Small intestine (tissue), 7 donors: ENCODE measurements at regions not wholly inside any gene's neighbourhood (a gene's known extent, or its start where the extent isn't known, plus 50 kb on each side); places are given as distances from the start of the nearest gene placed in this dataset.
A peak's percentile ranks its signal among the peaks of the same experiment; 100 is the strongest.

Source experiments
- DNase-seq, 2 donors: peaks; one replicate each; pipeline versions ENCODE4 v3.0.0 to v3.0.0-alpha.2; 2013
- FAIRE-seq: peaks from 2 replicates; lab custom pipeline; 2012; peaks lifted over from hg19 to GRCh38; lab: Jason Lieb, UNC
- H3K27ac ChIP-seq, 3 donors: one replicate each; pipeline ENCODE4 v1.5.1; 2013; ENCODE audit warnings: low read length in 2 of 3, mild to moderate bottlenecking in 2 of 3, control low read depth in 1 of 3, inconsistent platforms in 1 of 3, low read depth in 1 of 3, moderate library complexity in 1 of 3
- H3K27me3 ChIP-seq, 3 donors: one replicate each; pipeline ENCODE4 v1.6.1; 2013; ENCODE audit warnings: low read length in 3 of 3, inconsistent platforms in 1 of 3; ENCODE audit not compliant: control insufficient read depth in 3 of 3, insufficient read depth in 3 of 3
- H3K36me3 ChIP-seq, 3 donors: one replicate each; pipeline ENCODE4 v1.6.1; 2013; ENCODE audit warnings: low read length in 3 of 3, inconsistent platforms in 1 of 3, low read depth in 1 of 3, mild to moderate bottlenecking in 1 of 3, moderate library complexity in 1 of 3; ENCODE audit not compliant: control insufficient read depth in 3 of 3, insufficient read depth in 2 of 3
- H3K4me1 ChIP-seq, 3 donors: one replicate each; pipeline ENCODE4 v1.6.1; 2013; ENCODE audit warnings: low read length in 2 of 3, inconsistent platforms in 1 of 3, low read depth in 1 of 3, mild to moderate bottlenecking in 1 of 3, moderate library complexity in 1 of 3; ENCODE audit not compliant: control insufficient read depth in 3 of 3, insufficient read depth in 2 of 3
- H3K4me3 ChIP-seq, 3 donors: one replicate each; pipeline ENCODE4 v1.5.1; 2013; ENCODE audit warnings: low read length in 3 of 3, control low read depth in 1 of 3, inconsistent platforms in 1 of 3, low read depth in 1 of 3, mild to moderate bottlenecking in 1 of 3, moderate library complexity in 1 of 3
- H3K9me3 ChIP-seq, 2 donors: one replicate each; pipeline ENCODE4 v1.6.1; 2013; ENCODE audit warnings: low read depth in 1 of 2, low read length in 1 of 2; ENCODE audit not compliant: control insufficient read depth in 2 of 2, insufficient read depth in 1 of 2
- WGBS, 3 donors: extraction: QIAGEN DNeasy Blood & Tissue Kit; methylation state at CpG; one replicate each; pipeline ENCODE4 v1.1.7; 2013; 5-methylcytosine and 5-hydroxymethylcytosine counted together
- donor health status: healthy with polysubstance abuse.
- donor health status: control.
- donor health status: control.
- donor health status: Bipolar disorder and iron deficiency.
- donor health status: healthy.

- Histone ChIP-seq H3K9me3 (no peaks in the 10 kb centered on the region), H3K4me1 (no peaks in the 10 kb centered on the region), H3K27me3 (no peaks in the 10 kb centered on the region), H3K36me3 (no peaks in the 10 kb centered on the region), H3K4me3 (no peak overlapping the region), H3K27ac (no peak overlapping the region)
- DNase-seq, result no peak
- FAIRE-seq, result no peak
These were observed 401.1 kb downstream of the PCDH18 start for GRCh38 chr4:137131201-137131600.

GRCh38 chr4:137129845-137130244, 402.4 kb downstream of the PCDH18 start:
- 81 to 87% (median 84%) methylated on average over 1 of the region's 1 CpG for WGBS, 3 donors
- H3K27me3 ChIP-seq, result no peaks in the 10 kb centered on the region
- no peak overlapping the region for H3K27ac ChIP-seq
- no peak overlapping the region for H3K4me3 ChIP-seq
- no peaks in the 10 kb centered on the region for H3K9me3 ChIP-seq
- no peaks in the 10 kb centered on the region for H3K4me1 ChIP-seq
- DNase-seq (no peak), FAIRE-seq (no peak)
- H3K36me3 ChIP-seq, result no peaks in the 10 kb centered on the region

- no peaks in the 10 kb centered on the region for H3K27me3 ChIP-seq
- no peak overlapping the region for H3K4me3 ChIP-seq
- H3K36me3 ChIP-seq, result no peaks in the 10 kb centered on the region
- H3K9me3 ChIP-seq, result no peaks in the 10 kb centered on the region
- no peaks in the 10 kb centered on the region for H3K4me1 ChIP-seq
- H3K27ac ChIP-seq, result no peak overlapping the region
- FAIRE-seq (no peak), DNase-seq (no peak)
- 63 to 77% (median 73%) methylated on average over 3 of the region's 3 CpGs for WGBS, 3 donors
These were observed 402.9 kb downstream of the PCDH18 start for GRCh38 chr4:137129441-137129840.

- Histone ChIP-seq H3K4me1 (no peaks in the 10 kb centered on the region), H3K27ac (no peak overlapping the region), H3K27me3 (no peaks in the 10 kb centered on the region), H3K9me3 (no peaks in the 10 kb centered on the region), H3K4me3 (peak overlapping the region in 1 of 3 donors; percentile 13), H3K36me3 (no peaks in the 10 kb centered on the region)
- FAIRE-seq, result no peak
- no peak for DNase-seq
- 41 to 44% (median 43%) methylated on average over 3 of the region's 3 CpGs for WGBS, 3 donors
These were observed 407.3 kb downstream of the PCDH18 start for GRCh38 chr4:137125011-137125410.

GRCh38 chr4:137124278-137124932, 407.9 kb downstream of the PCDH18 start:
- 51 to 63% (median 55%) methylated on average over 5 of the region's 5 CpGs for WGBS, 3 donors
- H3K4me1 ChIP-seq, result no peaks in the 10 kb centered on the region
- H3K9me3 ChIP-seq, result no peaks in the 10 kb centered on the region
- H3K27me3 ChIP-seq, result no peaks in the 10 kb centered on the region
- no peak overlapping the region for H3K27ac ChIP-seq
- DNase-seq (peak; percentile 18 to 21), FAIRE-seq (no peak)
- peak overlapping the region in 1 of 3 donors; percentile 13 for H3K4me3 ChIP-seq
- no peaks in the 10 kb centered on the region for H3K36me3 ChIP-seq

GRCh38 chr4:137122876-137123275, 409.4 kb downstream of the PCDH18 start:
- Histone ChIP-seq H3K36me3 (no peaks in the 10 kb centered on the region), H3K4me1 (no peaks in the 10 kb centered on the region), H3K9me3 (no peaks in the 10 kb centered on the region), H3K4me3 (no peak overlapping the region), H3K27me3 (no peaks in the 10 kb centered on the region), H3K27ac (no peak overlapping the region)
- FAIRE-seq (no peak), DNase-seq (no peak)
- WGBS, 3 donors, result 85 to 96% (median 88%) methylated on average over 2 of the region's 2 CpGs

- Histone ChIP-seq H3K4me3 (no peak overlapping the region), H3K27ac (no peak overlapping the region), H3K9me3 (no peaks in the 10 kb centered on the region), H3K4me1 (no peaks in the 10 kb centered on the region), H3K27me3 (no peaks in the 10 kb centered on the region), H3K36me3 (no peaks in the 10 kb centered on the region)
- DNase-seq, result no peak
- 79 to 89% (median 88%) methylated on average over 3 of the region's 3 CpGs for WGBS, 3 donors
- FAIRE-seq, result no peak
These were observed 416.1 kb downstream of the PCDH18 start for GRCh38 chr4:137116144-137116543.

GRCh38 chr4:137106733-137107132, 425.6 kb downstream of the PCDH18 start:
- WGBS, 3 donors, result 58 to 73% (median 72%) methylated on average over 4 of the region's 4 CpGs
- DNase-seq (no peak), FAIRE-seq (no peak)
- Histone ChIP-seq H3K27me3 (no peaks in the 10 kb centered on the region), H3K27ac (no peak overlapping the region), H3K36me3 (no peaks in the 10 kb centered on the region), H3K4me1 (no peaks in the 10 kb centered on the region), H3K9me3 (no peaks in the 10 kb centered on the region), H3K4me3 (no peak overlapping the region)

GRCh38 chr4:137106287-137106686, 426.0 kb downstream of the PCDH18 start:
- 62 to 79% (median 77%) methylated on average over 3 of the region's 3 CpGs for WGBS, 3 donors
- no peaks in the 10 kb centered on the region for H3K36me3 ChIP-seq
- H3K4me1 ChIP-seq, result no peaks in the 10 kb centered on the region
- no peak overlapping the region for H3K4me3 ChIP-seq
- no peaks in the 10 kb centered on the region for H3K27me3 ChIP-seq
- no peak overlapping the region for H3K27ac ChIP-seq
- no peaks in the 10 kb centered on the region for H3K9me3 ChIP-seq
- FAIRE-seq, result no peak
- DNase-seq, result no peak
